ENCODE measurements at regions not wholly inside any gene's neighbourhood (a gene's known extent, or its start where the extent isn't known, plus 50 kb on each side); places are given as distances from the start of the nearest gene placed in this dataset.

GRCh38 chrX:23578079-23578478 is 89.2 kb upstream of the PRDX4 start:
- TF ChIP-seq CTCF (IDR thresholded peaks at IDR 0.05) (no peak), POLR2A (IDR thresholded peaks at IDR 0.05) (no peak), EP300 (IDR thresholded peaks at IDR 0.05) (no peak), POLR2AphosphoS5 (IDR thresholded peaks at IDR 0.05) (no peak)
